VCaP (cell line): ENCODE measurements at regions not wholly inside any gene's neighbourhood (a gene's known extent, or its start where the extent isn't known, plus 50 kb on each side); places are given as distances from the start of the nearest gene placed in this dataset.

Experiments
- H3K27ac ChIP-seq: fragments of 450-650 bp; 2 replicates; pipeline ENCODE4 v1.5.1; 2017
- CTCF ChIP-seq: fragments of 450-650 bp; conservative IDR thresholded peaks from 2 replicates; pipeline ENCODE4 v1.5.1; 2017; ENCODE audit warnings: mild to moderate bottlenecking, moderate library complexity

- no peak overlapping the region for H3K27ac ChIP-seq
- TF ChIP-seq CTCF, result no peak
Observed at GRCh38 chr13:67292886-67293285, 62.8 kb upstream of the PCDH9 start.

GRCh38 chr13:67285611-67286010 is 55.5 kb upstream of the PCDH9 start:
- TF ChIP-seq CTCF, result no peak
- no peak overlapping the region for H3K27ac ChIP-seq

- no peak for TF ChIP-seq CTCF
Observed at GRCh38 chr13:67283637-67284036, 53.5 kb upstream of the PCDH9 start.

GRCh38 chr13:67281466-67281865 is 51.3 kb upstream of the PCDH9 start:
- no peak for TF ChIP-seq CTCF
- no peak overlapping the region for H3K27ac ChIP-seq

More at GRCh38 chr13:67283637-67284036, 53.5 kb upstream of the PCDH9 start:
- no peak overlapping the region for H3K27ac ChIP-seq
